A549 (cell line): ENCODE measurements at regions not wholly inside any gene's neighbourhood (a gene's known extent, or its start where the extent isn't known, plus 50 kb on each side); places are given as distances from the start of the nearest gene placed in this dataset.

Experiments used
- ATAC-seq, 2 experiments: fragments of 200-7000 bp in 1 of 2; fragments of >200 bp in 1 of 2; cut with Nextera tagmentation in 1 of 2; cut with Tn5 transposase in 1 of 2; 3 replicates each; pipeline versions ENCODE4 v1.8.0 to v1.9.1; 2018 to 2020; ENCODE audit warnings: mild to moderate bottlenecking in 1 of 2, moderate library complexity in 1 of 2
- CTCF ChIA-PET: fragments of 300-600 bp; sonication (Branson Sonifier 250); formaldehyde crosslinking; extraction: SDS; loops from one replicate; lab custom pipeline; 2021; ENCODE audit warnings: antibody characterized with exemption, inconsistent platforms; lab: Yijun Ruan, JAX
- POLR2A ChIA-PET: fragments of 350-600 bp; formaldehyde crosslinking; extraction: SDS; loops from one replicate; lab custom pipeline; 2021; ENCODE audit warnings: antibody characterized with exemption, inconsistent platforms; lab: Yijun Ruan, JAX
- DNase-seq, 2 experiments: peaks; one replicate each; pipeline versions ENCODE4 v3.0.0 to v3.0.0-alpha.2; 2011 to 2016; ENCODE audit warnings: low read depth in 1 of 2, low spot score in 1 of 2
- FAIRE-seq: peaks from 2 replicates; lab custom pipeline; 2011; peaks lifted over from hg19 to GRCh38; lab: Jason Lieb, UNC
- H3K27ac ChIP-seq, 2 experiments: fragments of >200 bp; sonication (Bioruptor Twin); formaldehyde crosslinking; 3 replicates each; pipeline ENCODE4 v1.5.1; 2016 to 2017
- H3K4me1 ChIP-seq: fragments of >200 bp; sonication (Bioruptor Twin); formaldehyde crosslinking; 3 replicates; pipeline ENCODE4 v1.6.1; 2016
- H3K4me2 ChIP-seq: fragments of >200 bp; sonication (Bioruptor Twin); formaldehyde crosslinking; 3 replicates; pipeline ENCODE4 v1.6.1; 2016
- H3K4me3 ChIP-seq: fragments of >200 bp; sonication (Bioruptor Twin); formaldehyde crosslinking; 3 replicates; pipeline ENCODE4 v1.5.1; 2016
- H3K9me3 ChIP-seq: fragments of >200 bp; sonication (Bioruptor Twin); formaldehyde crosslinking; 3 replicates; pipeline ENCODE4 v1.6.1; 2016
- BCL3 ChIP-seq: fragments of >200 bp; sonication (Bioruptor Twin); formaldehyde crosslinking; IDR thresholded peaks from 3 replicates; pipeline ENCODE4 v1.6.1; 2016
- CBX8 ChIP-seq: fragments of 200-600 bp; sonication (generic); IDR thresholded peaks from 2 replicates; pipeline ENCODE4 v1.6.1; 2016
- CEBPB ChIP-seq, 2 experiments: fragments of >200 bp in 1 of 2; sonication (Bioruptor Twin) in 1 of 2; formaldehyde crosslinking in 1 of 2; IDR thresholded peaks; 2 replicates each; pipeline ENCODE4 v1.6.1; 2012 to 2016
- CHD2 ChIP-seq: fragments of 150-350 bp; IDR thresholded peaks from 2 replicates; pipeline ENCODE4 v1.6.1; 2014; ENCODE audit warnings: low read length; ENCODE audit not compliant: partially characterized antibody
- EHF ChIP-seq: fragments of 250-450 bp; sonication (Bioruptor Pico); IDR thresholded peaks from 2 replicates; pipeline ENCODE4 v1.5.0; 2020; ENCODE audit warnings: mild to moderate bottlenecking
- EP300 ChIP-seq, 2 experiments: fragments of >200 bp; sonication (Bioruptor Twin); formaldehyde crosslinking; IDR thresholded peaks; 2 replicates in 1 of 2; 3 replicates in 1 of 2; pipeline ENCODE4 v1.6.1; 2016 to 2017
- ESRRA ChIP-seq: fragments of 150-350 bp; IDR thresholded peaks from 2 replicates; pipeline ENCODE4 v1.6.1; 2014; ENCODE audit warnings: mild to moderate bottlenecking, low read length, borderline replicate concordance
- FOSL2 ChIP-seq, 2 experiments: fragments of 450-650 bp in 1 of 2; fragments of >200 bp in 1 of 2; sonication (Bioruptor Twin) in 1 of 2; formaldehyde crosslinking; IDR thresholded peaks; 2 replicates each; pipeline versions ENCODE4 v1.5.0 to v1.6.1; 2016 to 2020; ENCODE audit warnings: mild to moderate bottlenecking in 1 of 2, moderate library complexity in 1 of 2
- FOXS1 ChIP-seq: fragments of 250-450 bp; sonication (Bioruptor Pico); IDR thresholded peaks from 2 replicates; pipeline ENCODE4 v1.5.0; 2020; ENCODE audit warnings: mild to moderate bottlenecking, moderate library complexity
- HDAC2 ChIP-seq: fragments of 200-600 bp; sonication (generic); IDR thresholded peaks from 2 replicates; pipeline ENCODE4 v1.6.1; 2016
- HMGXB4 ChIP-seq: fragments of 250-450 bp; sonication (Bioruptor Pico); IDR thresholded peaks from 2 replicates; pipeline ENCODE4 v1.5.0; 2021; ENCODE audit warnings: mild to moderate bottlenecking, moderate library complexity, borderline replicate concordance
- JUNB ChIP-seq: fragments of >200 bp; sonication (Bioruptor Twin); formaldehyde crosslinking; IDR thresholded peaks from 2 replicates; pipeline ENCODE4 v1.6.1; 2016
- MAZ ChIP-seq: fragments of 150-350 bp; IDR thresholded peaks from 2 replicates; pipeline ENCODE4 v1.6.1; 2014; ENCODE audit warnings: antibody characterized with exemption, low read depth, low read length, borderline replicate concordance
- MYC ChIP-seq: IDR thresholded peaks from 2 replicates; pipeline ENCODE4 v1.6.1; 2012; ENCODE audit warnings: mild to moderate bottlenecking, inconsistent platforms, low read length, improper control_type of control experiment, borderline replicate concordance
- NPAS2 ChIP-seq: fragments of 250-450 bp; sonication (Bioruptor Pico); IDR thresholded peaks from 2 replicates; pipeline ENCODE4 v1.8.0; 2022; ENCODE audit warnings: mild to moderate bottlenecking, moderate library complexity, borderline replicate concordance
- NR3C1 ChIP-seq: fragments of >200 bp; sonication (Bioruptor Twin); formaldehyde crosslinking; IDR thresholded peaks from 3 replicates; pipeline ENCODE4 v1.6.1; 2017
- POLR2AphosphoS2 ChIP-seq: conservative IDR thresholded peaks from 2 replicates; pipeline ENCODE4 v1.6.1; 2012; ENCODE audit warnings: low read length, improper control_type of control experiment, inconsistent platforms
- RAD21 ChIP-seq, 2 experiments: fragments of >200 bp in 1 of 2; sonication (Bioruptor Twin) in 1 of 2; formaldehyde crosslinking in 1 of 2; IDR thresholded peaks in 1 of 2; conservative IDR thresholded peaks in 1 of 2; 2 replicates in 1 of 2; 3 replicates in 1 of 2; pipeline ENCODE4 v1.6.1; 2012 to 2018; ENCODE audit warnings: inconsistent platforms in 1 of 2
- RCOR1 ChIP-seq: fragments of 150-350 bp; IDR thresholded peaks from 2 replicates; pipeline ENCODE4 v1.6.1; 2014; ENCODE audit warnings: antibody characterized with exemption, low read length, low read depth
- RFX5 ChIP-seq: fragments of 450-650 bp; IDR thresholded peaks from 2 replicates; pipeline ENCODE4 v1.7.1; 2014; ENCODE audit warnings: antibody characterized with exemption, mild to moderate bottlenecking, moderate library complexity
- SMC3 ChIP-seq: fragments of >200 bp; sonication (Bioruptor Twin); formaldehyde crosslinking; IDR thresholded peaks from 3 replicates; pipeline ENCODE4 v1.6.1; 2018; ENCODE audit warnings: inconsistent platforms
- ZFP36 ChIP-seq: fragments of 450-650 bp; IDR thresholded peaks from 2 replicates; pipeline ENCODE4 v1.6.1; 2014; ENCODE audit warnings: borderline replicate concordance; ENCODE audit not compliant: partially characterized antibody
- ZNF302 ChIP-seq: fragments of 250-450 bp; sonication (Bioruptor Pico); IDR thresholded peaks from 2 replicates; pipeline ENCODE4 v1.9.0; 2021; ENCODE audit warnings: inconsistent platforms, mild to moderate bottlenecking, moderate library complexity
- ZSCAN20 ChIP-seq: fragments of 250-450 bp; sonication (Bioruptor Pico); IDR thresholded peaks from 2 replicates; pipeline ENCODE4 v1.8.0; 2022; ENCODE audit warnings: mild to moderate bottlenecking, moderate library complexity
- WGBS: methylation state at CpG from one replicate; pipeline ENCODE4 v1.1.6; 2017; ENCODE audit errors: missing lambda C conversion rate; 5-methylcytosine and 5-hydroxymethylcytosine counted together
- TF ChIP-seq, protein P1 (sequence below): fragments of 450-650 bp; IDR thresholded peaks from 2 replicates; pipeline ENCODE4 v1.6.1; 2014; ENCODE audit warnings: antibody characterized with exemption
- TF ChIP-seq, protein P2 (sequence below): IDR thresholded peaks from 2 replicates; pipeline ENCODE4 v1.6.1; 2012; ENCODE audit warnings: low read depth, borderline replicate concordance

DNA sequence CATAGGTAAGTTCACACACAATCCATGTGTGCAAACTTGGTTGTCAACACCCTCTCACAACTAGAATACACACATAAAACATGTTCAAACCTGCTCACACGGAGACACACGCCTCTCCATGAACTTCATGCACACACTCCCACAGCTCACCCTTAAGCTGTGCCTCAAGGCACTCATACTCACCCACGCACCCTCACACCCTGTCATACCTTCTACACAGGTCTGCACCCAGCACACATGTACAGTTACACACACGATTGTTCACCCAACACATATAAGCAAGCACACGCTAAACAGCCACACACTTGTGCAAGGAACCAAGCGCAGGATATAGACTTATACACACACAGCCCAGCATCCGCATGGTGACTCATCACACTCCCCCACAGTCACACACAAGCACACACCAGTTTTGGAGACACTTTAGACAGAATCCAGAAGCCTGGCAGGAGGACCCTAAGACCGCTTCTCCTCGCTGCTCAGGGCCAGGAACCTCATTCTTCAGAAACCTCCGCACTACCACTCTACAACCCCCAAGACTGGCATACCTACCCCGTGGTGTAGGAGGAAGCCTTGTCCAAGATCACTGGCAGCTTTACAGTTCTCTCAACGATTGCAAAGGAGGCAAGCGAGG lies 58.7 kb upstream of the ZC3H12A start (continued):
- no peak for TF ChIP-seq FOSL2 (IDR thresholded peaks at IDR 0.05)
- no peak for TF ChIP-seq FOSL2 (CRISPR knock-in tag; IDR thresholded peaks at IDR 0.05)
- TF ChIP-seq JUNB, result no peak
- TF ChIP-seq, all 56 proteins: peak for 0

DNA sequence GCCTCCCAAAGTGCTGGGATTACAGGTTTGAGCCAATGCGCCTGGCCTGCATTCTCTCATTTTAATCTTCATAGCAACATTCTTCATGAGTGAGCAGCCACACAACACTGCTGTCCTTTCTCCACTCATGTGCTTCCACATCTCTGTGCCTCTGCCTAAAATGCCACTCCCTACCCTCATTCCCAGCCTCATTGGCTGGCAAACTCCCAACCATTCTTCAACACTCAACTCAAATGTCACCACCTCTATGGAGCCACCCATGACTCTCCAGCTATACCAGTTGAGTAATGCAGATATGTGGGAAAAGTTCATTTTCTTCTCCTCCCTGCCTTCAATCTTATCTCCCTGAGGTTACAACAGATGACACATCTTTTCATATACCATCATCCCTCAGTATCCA lies 53.9 kb upstream of the ZC3H12A start:
- no peak overlapping the region for H3K4me3 ChIP-seq

GRCh38 chr1:37423810-37424209 lies 50.6 kb upstream of the ZC3H12A start:
- Histone ChIP-seq H3K27ac (no peak overlapping the region), H3K4me2 (no peak overlapping the region), H3K4me1 (no peaks in the 10 kb centered on the region; the same call in 2 of the 3 replicates)
- CTCF ChIA-PET, result interaction anchor here (1.5 to 2.4 kb wide), 2 partner anchors 10 to 848 kb away, joined by 4 to 12 read pairs; no protein-coding TSS in a partner anchor
- ATAC-seq (0 out of 6 replicates have a peak, but pooled peaks of 1 of the 2 experiments have one; percentile 30), FAIRE-seq (no peak)
- POLR2A ChIA-PET, result no interaction called here
- TF ChIP-seq NPAS2 (CRISPR knock-in tag) (no peak), FOXS1 (CRISPR knock-in tag) (no peak), EP300 (IDR thresholded peaks at IDR 0.05) (no peak), HMGXB4 (CRISPR knock-in tag) (no peak), ESRRA (no peak), ZSCAN20 (CRISPR knock-in tag) (no peak), SMC3 (no peak), NR3C1 (no peak), JUNB (no peak), EHF (CRISPR knock-in tag) (no peak), CBX8 (no peak), CHD2 (no peak), ZNF302 (CRISPR knock-in tag) (no peak), HDAC2 (no peak), RCOR1 (no peak)
- TF ChIP-seq, protein P1, sequence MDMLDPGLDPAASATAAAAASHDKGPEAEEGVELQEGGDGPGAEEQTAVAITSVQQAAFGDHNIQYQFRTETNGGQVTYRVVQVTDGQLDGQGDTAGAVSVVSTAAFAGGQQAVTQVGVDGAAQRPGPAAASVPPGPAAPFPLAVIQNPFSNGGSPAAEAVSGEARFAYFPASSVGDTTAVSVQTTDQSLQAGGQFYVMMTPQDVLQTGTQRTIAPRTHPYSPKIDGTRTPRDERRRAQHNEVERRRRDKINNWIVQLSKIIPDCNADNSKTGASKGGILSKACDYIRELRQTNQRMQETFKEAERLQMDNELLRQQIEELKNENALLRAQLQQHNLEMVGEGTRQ, result no peak
- TF ChIP-seq, protein P2, sequence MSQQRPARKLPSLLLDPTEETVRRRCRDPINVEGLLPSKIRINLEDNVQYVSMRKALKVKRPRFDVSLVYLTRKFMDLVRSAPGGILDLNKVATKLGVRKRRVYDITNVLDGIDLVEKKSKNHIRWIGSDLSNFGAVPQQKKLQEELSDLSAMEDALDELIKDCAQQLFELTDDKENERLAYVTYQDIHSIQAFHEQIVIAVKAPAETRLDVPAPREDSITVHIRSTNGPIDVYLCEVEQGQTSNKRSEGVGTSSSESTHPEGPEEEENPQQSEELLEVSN, result no peak
- TF ChIP-seq, all 56 proteins: peak for 0
- H3K4me3 ChIP-seq, result no peak overlapping the region
- 83% methylated on average over 9 of the region's 9 CpGs for WGBS
- DNase-seq, result no peak
- no peaks in the 10 kb centered on the region for H3K9me3 ChIP-seq

More for the DNA sequence above, 53.9 kb upstream of the ZC3H12A start:
- 100% methylated on average over 1 of the region's 1 CpG for WGBS
- ChIA-PET POLR2A (no interaction called here), CTCF (no interaction called here)
- no peak overlapping the region for H3K27ac ChIP-seq
- H3K4me2 ChIP-seq, result no peak overlapping the region
- FAIRE-seq, result no peak
- no peak for DNase-seq
- no peaks in the 10 kb centered on the region for H3K9me3 ChIP-seq
- no peaks in the 10 kb centered on the region; the same call in 2 of the 3 replicates for H3K4me1 ChIP-seq
- TF ChIP-seq RFX5 (no peak), NPAS2 (CRISPR knock-in tag) (no peak), EHF (CRISPR knock-in tag) (no peak), BCL3 (no peak), MAZ (no peak), ZFP36 (no peak), POLR2AphosphoS2 (no peak), CEBPB (IDR thresholded peaks at IDR 0.05) (no peak), RAD21 (conservative IDR thresholded peaks at IDR 0.05 in 1 of 2, IDR thresholded peaks at IDR 0.05 in 1 of 2) (no peak), RCOR1 (no peak), MYC (no peak)
- no peak for ATAC-seq
